WTC11 (cell line): ENCODE measurements at regions not wholly inside any gene's neighbourhood (a gene's known extent, or its start where the extent isn't known, plus 50 kb on each side); places are given as distances from the start of the nearest gene placed in this dataset.

Experiments
- ATAC-seq: fragments of 200-7000 bp; cut with Tn5 transposase; 2 replicates; pipeline ENCODE4 v1.10.0; 2021; ENCODE audit warnings: mild to moderate bottlenecking, moderate library complexity
- CTCF ChIA-PET: fragments of 300-600 bp; sonication (Branson Sonifier 250); formaldehyde crosslinking; loops from one replicate; lab custom pipeline; 2021; ENCODE audit warnings: antibody characterized with exemption; lab: Charles Lee
- POLR2A ChIA-PET: fragments of 350-600 bp; sonication (Branson Sonifier 250); formaldehyde crosslinking; loops from one replicate; lab custom pipeline; 2021; ENCODE audit warnings: antibody characterized with exemption; lab: Charles Lee
- DNase-seq: peaks from one replicate; pipeline ENCODE4 v3.0.0; 2021; ENCODE audit warnings: low spot score
- H3K27ac Mint-ChIP-seq: 2 replicates; pipeline ENCODE4 v1.8.0; 2021; ENCODE audit warnings: mixed read lengths
- H3K27me3 Mint-ChIP-seq: 2 replicates; pipeline ENCODE4 v1.8.0; 2021; ENCODE audit warnings: low read depth, mild to moderate bottlenecking, moderate library complexity, mixed read lengths
- H3K36me3 Mint-ChIP-seq: 2 replicates; pipeline ENCODE4 v1.8.0; 2021; ENCODE audit warnings: mixed read lengths
- H3K4me1 Mint-ChIP-seq: 2 replicates; pipeline ENCODE4 v1.8.0; 2022; ENCODE audit warnings: mixed read lengths
- H3K4me3 Mint-ChIP-seq: 2 replicates; pipeline ENCODE4 v1.8.0; 2021; ENCODE audit warnings: mild to moderate bottlenecking, moderate library complexity, mixed read lengths
- H3K9me3 Mint-ChIP-seq: 2 replicates; pipeline ENCODE4 v1.8.0; 2021; ENCODE audit warnings: mixed read lengths
- ATF1 ChIP-seq: sonication (generic); formaldehyde crosslinking; IDR thresholded peaks from 2 replicates; pipeline ENCODE4 v1.8.1; 2023; ENCODE audit warnings: mild to moderate bottlenecking, moderate library complexity, missing genetic modification reagents
- ATF6 ChIP-seq: sonication (generic); formaldehyde crosslinking; IDR thresholded peaks from 2 replicates; pipeline ENCODE4 v1.8.1; 2023; ENCODE audit warnings: mild to moderate bottlenecking, missing genetic modification reagents
- CBFB ChIP-seq: sonication (generic); formaldehyde crosslinking; IDR thresholded peaks from 2 replicates; pipeline ENCODE4 v1.8.1; 2022; ENCODE audit warnings: mild to moderate bottlenecking, low read depth, missing genetic modification reagents
- E2F4 ChIP-seq: sonication (generic); formaldehyde crosslinking; IDR thresholded peaks from 2 replicates; pipeline ENCODE4 v1.8.1; 2022; ENCODE audit warnings: low read depth, mild to moderate bottlenecking, moderate library complexity, missing genetic modification reagents, borderline replicate concordance
- ERG ChIP-seq: fragments of 250-450 bp; sonication (Bioruptor Pico); IDR thresholded peaks from 2 replicates; pipeline ENCODE4 v1.8.0; 2021; ENCODE audit warnings: mild to moderate bottlenecking
- ETV6 ChIP-seq: sonication (generic); formaldehyde crosslinking; IDR thresholded peaks from 2 replicates; pipeline ENCODE4 v1.8.1; 2022; ENCODE audit warnings: mild to moderate bottlenecking, missing genetic modification reagents
- FOXJ3 ChIP-seq: sonication (generic); formaldehyde crosslinking; IDR thresholded peaks from 2 replicates; pipeline ENCODE4 v1.9.0; 2021; ENCODE audit warnings: missing genetic modification reagents, mild to moderate bottlenecking, borderline replicate concordance
- GRHL2 ChIP-seq: fragments of 250-450 bp; sonication (Bioruptor Pico); IDR thresholded peaks from 2 replicates; pipeline ENCODE4 v1.8.0; 2022; ENCODE audit warnings: mild to moderate bottlenecking, moderate library complexity; ENCODE audit not compliant: insufficient replicate concordance, severe bottlenecking
- IRF1 ChIP-seq: sonication (generic); formaldehyde crosslinking; IDR thresholded peaks from 2 replicates; pipeline ENCODE4 v1.8.0; 2023; ENCODE audit warnings: missing genetic modification reagents
- IRF2 ChIP-seq: sonication (generic); formaldehyde crosslinking; IDR thresholded peaks from 2 replicates; pipeline ENCODE4 v1.8.0; 2022; ENCODE audit warnings: low read depth, missing genetic modification reagents, borderline replicate concordance
- JAZF1 ChIP-seq: fragments of 250-450 bp; sonication (Bioruptor Pico); IDR thresholded peaks from 2 replicates; pipeline ENCODE4 v1.9.0; 2021; ENCODE audit warnings: moderate library complexity, mild to moderate bottlenecking, inconsistent platforms
- MAX ChIP-seq: sonication (generic); formaldehyde crosslinking; IDR thresholded peaks from 2 replicates; pipeline ENCODE4 v1.8.0; 2022; ENCODE audit warnings: mild to moderate bottlenecking, missing genetic modification reagents
- MYBL2 ChIP-seq: sonication (generic); formaldehyde crosslinking; IDR thresholded peaks from 2 replicates; pipeline ENCODE4 v1.8.1; 2023; ENCODE audit warnings: mild to moderate bottlenecking, moderate library complexity, missing genetic modification reagents
- NR1H2 ChIP-seq: sonication (generic); formaldehyde crosslinking; IDR thresholded peaks from 2 replicates; pipeline ENCODE4 v1.9.0; 2021; ENCODE audit warnings: mild to moderate bottlenecking, moderate library complexity, missing genetic modification reagents
- SMAD3 ChIP-seq: sonication (generic); formaldehyde crosslinking; IDR thresholded peaks from 2 replicates; pipeline ENCODE4 v1.8.0; 2022; ENCODE audit warnings: missing genetic modification reagents, mild to moderate bottlenecking, borderline replicate concordance
- STAT6 ChIP-seq: sonication (generic); formaldehyde crosslinking; conservative IDR thresholded peaks from 2 replicates; pipeline ENCODE4 v1.8.1; 2023; ENCODE audit warnings: mild to moderate bottlenecking, low read depth, missing genetic modification reagents, moderate library complexity
- USF1 ChIP-seq: sonication (generic); formaldehyde crosslinking; IDR thresholded peaks from 2 replicates; pipeline ENCODE4 v1.8.0; 2022; ENCODE audit warnings: mild to moderate bottlenecking, missing genetic modification reagents
- ZNF121 ChIP-seq: sonication (generic); formaldehyde crosslinking; IDR thresholded peaks from 2 replicates; pipeline ENCODE4 v1.8.0; 2023; ENCODE audit warnings: missing genetic modification reagents
- ZNF219 ChIP-seq: sonication (generic); formaldehyde crosslinking; IDR thresholded peaks from 2 replicates; pipeline ENCODE4 v1.8.0; 2023; ENCODE audit warnings: missing genetic modification reagents, mild to moderate bottlenecking, borderline replicate concordance

GRCh38 chr9:103458826-103459225 is 463.7 kb downstream of the CYLC2 start:
- H3K9me3 Mint-ChIP-seq, result peaks cover 33% of the 10 kb centered on the region
- DNase-seq (no peak), ATAC-seq (no peak)
- no peaks in the 10 kb centered on the region for H3K4me1 Mint-ChIP-seq
- CTCF ChIA-PET, result no interaction called here
- no peaks in the 10 kb centered on the region for H3K27me3 Mint-ChIP-seq
- no peaks in the 10 kb centered on the region for H3K36me3 Mint-ChIP-seq
- TF ChIP-seq IRF1 (CRISPR knock-in tag) (no peak), IRF2 (no peak), SMAD3 (no peak), USF1 (no peak), ATF1 (no peak), ZNF219 (CRISPR knock-in tag) (no peak), GRHL2 (CRISPR knock-in tag) (no peak), MYBL2 (CRISPR knock-in tag) (no peak), STAT6 (CRISPR knock-in tag) (no peak), FOXJ3 (CRISPR knock-in tag) (no peak), ETV6 (CRISPR knock-in tag) (no peak), ZNF121 (CRISPR knock-in tag) (no peak), ERG (CRISPR knock-in tag) (no peak), ATF6 (no peak), CBFB (CRISPR knock-in tag) (no peak), MAX (CRISPR knock-in tag) (no peak), JAZF1 (CRISPR knock-in tag) (no peak), NR1H2 (no peak), E2F4 (CRISPR knock-in tag) (no peak)
- no peak overlapping the region for H3K27ac Mint-ChIP-seq
- H3K4me3 Mint-ChIP-seq, result no peak overlapping the region
- POLR2A ChIA-PET, result no interaction called here
